Skin epidermis (tissue), 12 donors: ENCODE measurements at regions not wholly inside any gene's neighbourhood (a gene's known extent, or its start where the extent isn't known, plus 50 kb on each side); places are given as distances from the start of the nearest gene placed in this dataset.

Experiments
- H3K27ac ChIP-seq, 21 experiments: fragments of 200-600 bp; sonication (generic) in 11 of 21; one replicate each; pipeline ENCODE4 v1.5.0; 2020; ENCODE audit warnings: mild to moderate bottlenecking in 3 of 21, inconsistent platforms in 2 of 21, moderate library complexity in 2 of 21
- H3K4me3 ChIP-seq, 7 experiments: fragments of 200-600 bp; sonication (generic) in 2 of 7; one replicate each; pipeline ENCODE4 v1.5.0; 2020; ENCODE audit warnings: inconsistent platforms in 2 of 7, mild to moderate bottlenecking in 2 of 7, moderate library complexity in 1 of 7

DNA sequence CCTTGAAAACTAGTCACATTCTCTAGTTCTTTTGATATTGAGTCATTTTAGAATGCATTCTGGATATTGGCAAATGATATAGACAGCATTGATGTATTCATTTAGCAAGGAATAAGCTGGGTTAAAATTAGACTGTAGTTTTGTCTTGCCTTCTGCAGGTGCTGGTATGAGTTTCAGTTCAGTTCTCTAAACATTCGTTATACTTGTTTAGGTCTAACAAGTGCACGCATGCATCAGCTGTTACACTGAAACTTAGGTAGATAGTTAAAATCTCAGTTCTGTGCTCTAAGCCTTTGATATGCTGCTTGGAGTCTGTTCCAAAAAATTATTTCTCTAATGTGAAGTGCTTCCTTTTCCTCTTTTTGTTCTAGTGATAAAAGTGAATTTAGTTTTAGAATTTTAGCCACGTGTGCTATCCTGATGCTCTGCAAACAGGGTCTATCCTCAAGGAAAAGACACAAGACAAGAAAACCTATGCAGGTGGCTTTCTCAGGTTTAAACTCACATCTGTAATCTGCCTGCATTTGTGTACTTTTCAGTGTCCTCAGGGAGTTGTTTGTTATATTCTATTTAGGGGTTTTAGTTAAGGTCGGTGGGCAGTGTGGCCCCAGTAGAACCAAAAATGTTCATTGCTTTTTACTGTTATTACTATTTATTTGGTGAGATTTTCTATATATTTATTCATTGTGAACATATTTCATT is 409.0 kb downstream of the CDC14C start:
- Histone ChIP-seq H3K27ac (no peak overlapping the region), H3K4me3 (no peak overlapping the region)

DNA sequence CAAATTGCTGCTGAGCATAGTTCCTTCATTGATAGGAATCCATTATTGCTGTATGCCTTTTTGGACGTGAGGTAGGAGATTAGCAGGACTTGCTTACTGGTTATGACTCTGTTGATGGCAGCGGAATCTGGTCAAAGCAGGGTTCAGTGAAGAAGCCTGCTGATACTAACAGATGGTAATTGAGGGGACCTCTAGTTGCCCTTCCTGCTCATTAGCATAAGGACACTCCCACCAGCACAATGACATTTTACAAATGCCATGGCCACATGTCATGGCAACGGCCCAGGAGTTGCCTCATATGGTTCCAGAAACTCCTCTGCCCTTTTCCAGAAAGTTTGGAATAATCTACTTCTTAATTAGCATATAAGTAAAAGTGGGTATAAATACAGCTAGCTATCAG is 417.5 kb downstream of the CDC14C start:
- H3K27ac ChIP-seq, result no peak overlapping the region
- H3K4me3 ChIP-seq, result no peak overlapping the region

DNA sequence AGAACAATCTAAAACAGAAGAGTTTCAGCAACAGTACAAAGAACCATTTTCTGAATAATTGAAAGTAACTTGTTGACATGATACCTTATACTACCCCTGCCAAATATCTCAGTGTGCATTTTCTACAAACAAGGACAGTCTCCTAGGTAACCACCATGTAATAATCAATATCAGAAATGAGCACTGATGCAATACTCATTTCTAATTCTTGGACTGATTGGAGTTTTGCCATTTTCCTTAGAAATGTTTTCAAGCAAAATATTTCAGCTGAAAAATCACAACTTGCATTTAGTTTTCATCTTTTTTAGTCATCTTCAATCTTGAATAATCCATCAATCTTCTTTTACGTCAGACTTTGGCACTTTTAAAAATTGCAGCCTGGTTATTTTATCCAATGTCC is 420.2 kb downstream of the CDC14C start:
- Histone ChIP-seq H3K4me3 (no peak overlapping the region), H3K27ac (no peak overlapping the region)

DNA sequence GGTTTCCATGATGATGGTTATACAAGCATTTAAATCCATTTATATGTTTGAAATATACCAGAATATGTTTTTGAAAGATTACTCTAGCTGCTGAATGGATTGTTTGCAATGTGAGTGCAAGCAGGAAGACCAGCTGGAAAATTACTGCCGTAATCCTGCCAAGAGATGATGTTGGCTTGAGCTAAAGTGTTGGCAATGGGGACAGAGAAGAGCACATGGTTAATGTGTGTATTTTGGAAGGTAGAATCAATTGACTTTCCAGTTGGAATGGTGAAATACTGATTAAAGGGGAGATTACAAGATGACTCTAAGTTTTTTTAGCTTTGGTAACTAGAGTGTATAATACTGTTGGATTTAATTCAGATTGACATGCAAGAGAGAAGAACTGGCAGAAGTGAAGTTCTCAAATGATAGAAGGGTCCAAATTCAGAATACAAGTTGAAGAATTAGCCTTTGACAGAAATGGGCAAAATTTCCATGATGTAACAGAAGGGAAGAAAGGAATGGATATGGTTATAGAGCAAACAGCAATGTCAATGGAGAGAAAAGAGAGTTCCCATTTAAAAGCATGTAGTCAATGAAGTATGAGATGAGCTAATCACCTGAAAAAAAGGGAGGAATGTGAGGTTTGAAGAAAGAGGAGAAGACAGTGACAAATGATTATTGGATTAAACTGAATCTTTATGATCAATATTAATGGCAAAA is 422.0 kb downstream of the CDC14C start:
- Histone ChIP-seq H3K4me3 (no peak overlapping the region), H3K27ac (no peak overlapping the region)

DNA sequence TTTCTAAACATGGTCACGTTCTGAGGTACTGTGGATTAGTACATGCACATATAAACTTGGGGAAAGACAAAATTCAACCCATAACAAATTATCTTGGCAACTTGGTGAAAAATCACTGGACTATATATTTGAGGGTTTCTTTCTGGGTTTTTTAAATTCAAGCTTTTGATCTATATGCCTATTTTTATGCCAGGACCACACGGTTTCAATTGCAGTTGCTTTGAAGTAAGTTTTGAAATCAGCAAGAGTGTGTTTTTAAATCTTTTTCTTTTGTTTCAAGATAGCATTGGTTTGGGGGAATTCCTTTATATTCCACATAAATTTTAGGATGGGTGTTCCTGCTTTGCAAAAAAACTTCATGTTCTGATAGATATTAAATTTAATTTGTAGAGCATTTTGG is 406.4 kb upstream of the VWC2 start:
- Histone ChIP-seq H3K27ac (no peak overlapping the region), H3K4me3 (no peak overlapping the region)

DNA sequence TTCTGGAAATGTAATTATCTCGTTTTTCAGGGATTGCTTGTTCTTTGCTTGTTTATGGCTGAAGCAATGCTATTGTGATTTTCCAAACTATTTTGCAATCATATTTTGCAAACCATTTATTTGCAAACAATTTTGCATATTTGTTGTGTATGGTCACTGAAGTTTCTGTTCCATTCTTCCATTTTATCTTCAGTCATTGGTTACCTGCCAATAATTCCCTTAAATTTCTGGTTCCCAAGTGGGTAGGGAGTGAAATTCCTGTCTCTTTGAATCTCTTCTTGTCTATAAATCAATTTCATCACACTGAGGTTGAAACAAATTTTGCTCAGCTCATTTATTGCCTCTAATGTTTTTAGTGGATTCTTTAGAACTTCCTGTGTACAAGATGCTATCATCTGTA is 401.7 kb upstream of the VWC2 start:
- no peak overlapping the region for H3K27ac ChIP-seq
- H3K4me3 ChIP-seq, result no peak overlapping the region

DNA sequence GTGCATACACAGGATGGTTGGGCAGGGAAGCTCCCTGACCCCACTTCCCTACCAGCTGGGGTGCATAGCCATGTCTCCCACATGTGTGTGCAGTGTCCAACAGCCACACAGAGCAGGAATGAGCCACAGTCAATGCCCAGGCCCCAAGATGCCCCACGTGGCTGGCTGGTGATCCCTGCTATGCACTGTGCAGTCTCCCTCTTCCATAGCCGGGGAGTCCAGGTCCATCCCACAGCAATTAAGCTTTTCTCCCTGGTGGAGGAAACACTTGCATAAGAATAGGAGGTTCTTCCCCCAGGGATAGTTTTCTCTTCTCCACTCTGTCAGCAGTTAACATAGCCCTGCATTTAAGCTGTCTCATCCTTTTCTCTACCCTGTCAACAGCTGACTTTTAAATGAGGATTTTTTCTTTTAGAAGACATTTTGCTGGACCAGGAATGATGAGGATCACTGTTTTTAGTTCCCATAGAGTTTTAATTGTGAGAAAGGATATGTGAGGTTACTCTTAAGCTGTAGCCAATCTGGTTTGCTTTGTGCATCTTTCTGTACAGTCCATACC is 396.5 kb upstream of the VWC2 start:
- no peak overlapping the region for H3K27ac ChIP-seq

DNA sequence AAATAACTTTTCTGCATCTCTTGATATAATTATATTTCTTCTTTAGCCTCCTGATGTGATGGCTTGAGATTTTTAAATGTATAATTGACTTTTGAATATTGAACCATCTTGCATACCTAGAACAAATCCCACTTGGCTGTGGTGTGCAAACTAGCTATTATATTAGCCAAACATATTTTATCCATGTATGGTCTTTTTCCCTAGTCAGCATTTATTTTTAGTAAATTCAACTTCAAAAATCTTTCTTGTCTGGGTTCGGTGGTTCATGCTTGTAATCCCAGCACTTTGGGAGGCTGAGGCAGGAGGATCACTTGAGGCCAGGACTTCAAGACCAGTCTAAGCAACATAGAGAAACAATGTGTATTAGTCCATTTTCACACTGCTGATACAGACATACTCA is 386.6 kb upstream of the VWC2 start:
- Histone ChIP-seq H3K27ac (no peak overlapping the region), H3K4me3 (no peak overlapping the region)

More for the DNA sequence above, 396.5 kb upstream of the VWC2 start:
- H3K4me3 ChIP-seq, result no peak overlapping the region

DNA sequence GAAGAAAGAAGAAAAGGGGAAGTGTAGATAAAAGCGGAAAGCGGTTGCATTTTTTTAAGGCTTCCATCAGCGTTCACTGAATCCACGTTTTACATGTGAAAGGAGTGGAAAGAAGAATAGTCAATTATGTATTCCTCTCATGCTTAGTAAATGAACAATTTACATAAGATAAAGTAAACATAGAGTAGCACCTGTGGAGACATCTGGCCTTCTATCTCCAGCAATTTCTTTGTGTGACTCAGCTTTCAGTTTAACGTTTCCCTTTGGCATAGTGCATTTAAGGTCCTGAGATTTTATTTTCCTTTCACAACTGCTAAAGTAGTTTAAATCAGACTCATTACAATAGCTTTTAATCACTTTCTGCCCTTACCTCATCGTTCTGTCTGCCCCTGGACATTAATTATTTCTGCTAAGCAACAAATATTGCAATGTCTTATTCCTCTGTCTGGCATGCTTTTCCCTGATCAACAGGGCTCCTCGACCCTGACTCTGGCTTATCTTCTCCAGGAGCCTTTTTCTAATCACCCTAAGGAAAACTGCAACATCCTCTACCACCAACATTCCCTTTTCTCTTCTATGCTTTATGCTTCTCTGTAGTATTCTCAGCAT is 383.5 kb upstream of the VWC2 start:
- H3K4me3 ChIP-seq, result no peak overlapping the region

DNA sequence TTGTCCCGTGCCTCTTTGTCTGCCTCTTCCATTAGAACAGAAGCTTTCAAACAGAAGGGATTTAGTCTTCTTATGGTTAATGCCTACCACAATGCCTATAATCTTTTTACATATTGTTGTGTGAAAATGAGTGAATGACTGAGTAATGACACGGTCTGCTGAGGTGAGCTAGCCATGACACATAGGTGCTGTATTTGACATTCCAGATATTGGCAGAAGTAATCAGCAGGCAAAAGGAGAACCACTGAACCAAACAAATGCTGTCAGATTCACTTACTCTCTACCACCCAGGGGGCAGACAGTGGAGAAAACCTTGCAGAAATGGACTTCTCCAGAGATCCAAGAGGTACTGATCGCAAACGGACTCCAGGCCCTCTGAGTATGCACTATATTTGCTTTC is 377.2 kb upstream of the VWC2 start:
- H3K4me3 ChIP-seq, result no peak overlapping the region
- no peak overlapping the region for H3K27ac ChIP-seq

More for the DNA sequence above, 383.5 kb upstream of the VWC2 start:
- no peak overlapping the region for H3K27ac ChIP-seq

DNA sequence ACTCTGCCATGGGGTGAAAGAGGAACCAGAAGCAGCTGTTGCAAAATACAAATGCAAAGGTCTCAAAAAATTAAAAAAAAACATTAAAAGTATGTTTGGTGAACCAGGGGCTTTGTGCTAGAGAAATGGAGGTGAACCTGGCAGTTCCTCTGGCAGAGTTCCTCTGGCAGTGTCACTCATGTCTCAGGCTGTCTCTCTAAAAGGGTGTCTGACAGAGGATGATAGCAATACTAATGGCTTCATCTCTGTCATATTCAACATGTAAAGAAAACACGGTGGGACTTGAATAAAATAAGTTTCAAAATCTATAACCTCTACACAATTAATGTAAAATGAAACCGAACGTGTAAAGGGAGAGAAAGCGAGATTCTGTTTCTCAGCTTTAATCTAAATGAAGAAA is 375.7 kb upstream of the VWC2 start:
- Histone ChIP-seq H3K27ac (no peak overlapping the region), H3K4me3 (no peak overlapping the region)

DNA sequence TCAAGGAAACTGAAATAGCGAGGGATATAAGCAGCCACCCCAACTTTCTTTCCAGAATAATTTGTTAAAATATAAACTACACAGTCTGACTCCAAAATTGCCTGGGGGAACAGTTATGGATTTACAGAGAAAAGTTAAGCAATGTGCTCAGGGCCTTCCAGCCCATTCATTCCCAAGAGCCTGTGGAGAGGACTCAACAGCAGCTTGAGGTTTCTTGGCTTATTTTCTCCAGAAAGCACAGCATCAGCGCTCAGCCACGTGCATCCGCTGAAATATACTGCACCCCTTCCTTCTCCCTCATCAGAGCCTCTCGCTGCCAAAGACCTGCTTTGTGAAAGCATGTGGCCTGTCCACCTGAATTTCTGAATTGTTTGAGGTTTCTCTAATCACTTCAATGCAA is 375.2 kb upstream of the VWC2 start:
- H3K27ac ChIP-seq, result no peak overlapping the region

DNA sequence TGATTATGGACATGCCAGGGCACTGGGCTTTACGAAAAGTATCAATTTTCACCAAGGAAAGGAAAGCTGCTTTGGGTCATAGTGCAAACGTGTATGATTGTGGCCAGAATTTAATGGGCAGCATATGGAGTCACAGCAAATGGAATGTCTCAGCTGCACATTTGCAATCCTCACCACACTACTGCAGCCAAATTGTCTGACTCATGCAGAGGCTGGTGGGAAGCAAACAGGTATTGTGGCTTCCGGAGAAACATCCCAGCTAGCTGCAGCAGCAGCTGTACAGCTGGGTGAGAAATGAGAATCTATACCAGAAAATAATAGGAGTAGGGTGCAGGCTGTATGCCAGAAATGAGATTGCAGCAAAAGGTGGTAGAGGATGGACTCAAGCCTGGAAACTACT is 374.7 kb upstream of the VWC2 start:
- Histone ChIP-seq H3K27ac (no peak overlapping the region), H3K4me3 (no peak overlapping the region)

More for the DNA sequence above, 375.2 kb upstream of the VWC2 start:
- H3K4me3 ChIP-seq, result no peak overlapping the region

DNA sequence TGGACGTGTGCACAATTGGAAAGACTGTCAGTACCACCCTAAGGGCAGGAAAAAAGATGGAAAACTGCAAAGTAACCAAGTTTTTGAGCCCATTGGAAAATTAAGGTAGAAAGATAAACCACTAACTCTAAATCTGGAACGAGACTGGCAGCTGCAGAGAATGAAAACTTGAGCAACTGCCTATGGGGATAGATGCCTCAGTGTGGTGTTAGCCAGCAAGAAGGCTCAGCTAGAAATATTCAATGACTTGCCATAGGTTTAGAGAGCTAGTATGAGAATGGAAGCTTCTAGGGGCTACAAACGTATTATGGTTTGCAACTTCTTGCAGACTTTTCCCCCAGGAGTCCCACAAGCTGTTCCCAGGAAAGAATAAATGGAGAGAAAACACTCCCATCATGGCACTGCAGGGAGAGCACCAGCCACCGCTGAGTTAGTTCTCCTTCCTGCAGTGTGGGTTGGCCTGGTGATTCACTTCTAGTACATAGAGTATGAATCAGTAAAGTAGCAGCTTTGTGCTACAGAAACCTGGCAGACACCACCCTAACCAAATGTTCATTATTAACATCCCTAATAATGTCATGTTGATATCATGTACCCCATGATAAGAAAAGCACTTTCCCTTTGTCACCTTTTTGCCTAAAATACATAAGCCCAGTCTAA is 372.4 kb upstream of the VWC2 start:
- no peak overlapping the region for H3K27ac ChIP-seq
- no peak overlapping the region for H3K4me3 ChIP-seq

DNA sequence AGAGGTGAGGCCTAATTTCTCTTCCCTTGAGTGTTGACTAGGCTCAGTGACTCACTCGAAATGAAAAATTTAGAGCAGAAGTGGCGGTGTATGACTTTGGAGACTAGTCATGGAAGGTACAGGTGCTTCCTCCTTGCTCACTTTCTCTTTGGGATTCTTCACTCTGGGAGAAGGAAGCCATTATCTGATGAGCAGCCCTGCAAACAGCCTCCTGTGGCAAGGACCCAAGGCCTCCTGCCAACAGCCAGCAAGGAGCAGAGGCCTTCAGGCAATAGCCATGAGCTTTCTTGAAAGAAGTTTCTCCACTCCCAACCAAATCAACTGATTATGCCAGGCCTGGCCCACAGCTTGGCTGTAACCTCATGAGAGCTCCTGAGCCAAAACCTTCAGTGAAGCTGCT is 369.6 kb upstream of the VWC2 start:
- H3K27ac ChIP-seq, result no peak overlapping the region
- no peak overlapping the region for H3K4me3 ChIP-seq

DNA sequence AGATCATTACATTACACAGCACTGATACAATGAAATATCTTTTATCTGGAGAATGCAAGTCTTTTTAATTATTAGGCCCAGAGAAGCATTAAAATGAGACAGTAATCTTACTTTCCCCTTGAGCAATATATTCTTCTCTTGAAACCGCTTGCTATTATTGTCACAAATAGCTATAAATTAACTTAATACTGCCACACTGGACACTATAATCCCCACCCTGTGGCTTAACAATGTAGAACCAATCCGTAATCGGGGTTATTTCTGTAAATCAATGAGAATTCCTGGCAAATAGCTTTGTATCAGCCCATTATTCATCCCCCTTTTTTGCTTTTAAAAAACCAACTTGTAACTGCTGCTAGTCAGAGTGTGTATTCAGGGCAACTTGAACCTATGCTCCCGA is 366.2 kb upstream of the VWC2 start:
- Histone ChIP-seq H3K27ac (no peak overlapping the region), H3K4me3 (no peak overlapping the region)

DNA sequence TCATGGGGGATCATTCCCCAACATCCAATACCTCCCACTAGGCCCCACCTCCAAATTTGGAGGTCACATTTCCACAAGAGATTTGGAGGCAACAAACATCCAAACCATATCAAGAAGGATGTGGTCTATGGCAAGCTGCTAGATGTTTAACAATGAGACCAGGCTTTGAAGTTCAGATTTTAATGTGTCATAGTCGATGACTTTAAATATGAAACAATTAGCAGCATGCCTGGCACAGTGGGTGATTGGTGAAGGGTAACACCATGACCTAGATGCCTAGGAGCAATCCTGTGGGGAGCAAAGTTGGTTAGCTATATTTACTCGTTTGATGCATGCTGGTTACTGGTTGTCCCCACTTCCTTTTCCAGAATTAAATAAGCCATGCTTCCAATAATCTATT is 356.4 kb upstream of the VWC2 start:
- no peak overlapping the region for H3K4me3 ChIP-seq
- H3K27ac ChIP-seq, result no peak overlapping the region

DNA sequence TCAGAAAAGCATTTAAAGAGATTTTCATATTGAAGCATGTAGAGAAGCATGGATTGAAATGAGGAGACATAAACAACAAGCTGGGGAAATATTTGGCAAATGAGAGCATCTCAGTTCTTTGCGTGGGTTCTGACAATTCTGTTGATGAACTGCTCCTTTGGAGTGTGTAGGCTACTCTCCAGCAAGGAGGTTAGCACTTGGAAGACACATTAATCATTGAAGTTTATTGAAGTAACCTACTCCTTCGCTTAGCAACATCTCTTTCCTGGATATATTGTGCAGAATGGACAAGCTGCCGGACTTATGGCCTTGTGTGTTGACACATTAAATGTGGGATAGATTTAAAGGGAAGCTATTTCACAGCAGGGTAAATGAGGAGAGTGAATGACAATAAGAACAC is 354.5 kb upstream of the VWC2 start:
- H3K27ac ChIP-seq, result no peak overlapping the region
- H3K4me3 ChIP-seq, result no peak overlapping the region

DNA sequence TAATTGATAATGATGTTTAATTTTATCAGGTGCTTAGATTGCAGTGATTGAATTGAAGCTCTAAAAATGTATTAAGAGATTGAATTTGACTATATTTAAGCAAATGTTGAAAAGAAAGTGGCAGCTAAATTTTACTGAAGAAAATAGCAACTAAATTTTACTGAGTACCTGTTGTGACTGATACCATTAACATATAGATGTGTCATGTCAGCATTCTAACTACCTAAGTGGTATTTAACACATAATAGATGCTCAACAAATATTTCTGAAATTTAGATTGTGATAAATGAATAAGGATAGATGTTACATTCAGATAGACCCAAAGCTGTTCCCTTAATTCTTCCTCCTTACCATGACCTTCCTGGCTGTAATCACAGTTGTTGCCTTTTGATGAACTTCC is 350.9 kb upstream of the VWC2 start:
- no peak overlapping the region for H3K4me3 ChIP-seq
- no peak overlapping the region for H3K27ac ChIP-seq

DNA sequence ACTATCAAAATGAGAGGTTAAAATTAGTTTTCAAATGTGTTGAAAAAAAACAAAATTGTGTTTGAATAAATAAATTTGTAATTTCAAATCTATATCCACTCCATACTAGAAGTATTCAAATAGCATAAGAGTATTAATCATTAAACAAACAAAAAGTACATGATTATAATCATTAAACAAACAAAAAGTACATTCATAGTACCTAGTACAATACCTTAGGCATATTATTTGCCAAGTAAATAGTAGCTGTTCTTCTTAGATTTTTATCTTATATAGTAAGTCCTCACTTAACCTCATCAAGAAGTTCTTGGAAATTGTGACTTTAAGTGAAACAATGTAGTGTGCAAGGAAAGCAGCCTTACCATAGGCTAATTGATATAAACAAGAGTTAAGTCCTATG is 349.3 kb upstream of the VWC2 start:
- Histone ChIP-seq H3K27ac (no peak overlapping the region), H3K4me3 (no peak overlapping the region)
